Fibroblast of villous mesenchyme (primary cell): ENCODE measurements at regions not wholly inside any gene's neighbourhood (a gene's known extent, or its start where the extent isn't known, plus 50 kb on each side); places are given as distances from the start of the nearest gene placed in this dataset.

Experiments
- DNase-seq: peaks from one replicate; pipeline ENCODE4 v3.0.0-alpha.2; 2010; ENCODE audit warnings: low read depth
- H3K4me3 ChIP-seq: 2 replicates; pipeline ENCODE4 v1.5.1; 2011; ENCODE audit warnings: low read depth, mild to moderate bottlenecking, low read length
- TF ChIP-seq, protein P1 (sequence below): IDR thresholded peaks from 2 replicates; pipeline ENCODE4 v1.5.1; 2012; ENCODE audit warnings: low read depth, mild to moderate bottlenecking, low read length; ENCODE audit not compliant: insufficient read depth

DNA sequence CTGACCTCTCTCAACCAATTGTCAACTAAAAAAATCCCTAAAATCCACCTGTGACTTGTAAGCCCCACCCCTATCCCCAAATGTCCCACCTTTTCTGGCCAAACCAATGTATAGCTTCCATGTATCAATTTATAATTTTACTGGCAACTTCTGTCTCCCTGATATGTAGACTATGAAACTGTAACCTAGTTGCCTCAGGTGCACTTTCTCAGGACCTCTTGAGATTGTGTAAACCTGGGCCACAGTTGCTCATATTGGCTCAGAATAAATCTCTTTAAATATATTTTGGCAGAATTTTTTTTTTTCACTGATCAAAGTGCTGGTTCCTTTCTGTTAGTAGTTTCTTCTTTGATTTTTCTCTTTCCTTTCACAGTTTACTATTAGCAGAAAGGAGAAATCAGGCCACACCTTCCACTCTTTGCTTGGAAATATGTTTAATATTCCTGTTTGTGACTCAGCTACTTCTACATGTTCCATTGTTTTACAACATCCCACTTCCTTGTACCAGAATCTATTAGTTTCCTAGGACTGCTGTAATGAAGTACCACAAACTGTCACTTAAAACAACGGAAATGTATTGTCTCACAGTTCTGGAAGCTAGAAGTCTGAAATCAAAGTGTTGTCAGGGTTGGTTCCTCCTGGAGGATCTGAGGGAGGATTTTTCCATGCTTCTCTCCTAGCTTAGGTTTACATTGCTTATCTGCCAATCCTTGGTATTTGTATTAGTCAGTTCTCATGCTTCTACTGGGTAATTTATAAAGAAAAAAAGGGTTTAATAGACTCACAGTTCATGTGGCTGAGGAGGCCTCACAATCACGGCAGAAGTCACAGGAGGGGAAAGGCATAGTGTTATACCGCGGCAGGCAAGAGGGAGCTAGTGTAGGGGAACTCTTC lies 801.2 kb upstream of the ARPP21 start:
- no peak for DNase-seq
- TF ChIP-seq, protein P1, sequence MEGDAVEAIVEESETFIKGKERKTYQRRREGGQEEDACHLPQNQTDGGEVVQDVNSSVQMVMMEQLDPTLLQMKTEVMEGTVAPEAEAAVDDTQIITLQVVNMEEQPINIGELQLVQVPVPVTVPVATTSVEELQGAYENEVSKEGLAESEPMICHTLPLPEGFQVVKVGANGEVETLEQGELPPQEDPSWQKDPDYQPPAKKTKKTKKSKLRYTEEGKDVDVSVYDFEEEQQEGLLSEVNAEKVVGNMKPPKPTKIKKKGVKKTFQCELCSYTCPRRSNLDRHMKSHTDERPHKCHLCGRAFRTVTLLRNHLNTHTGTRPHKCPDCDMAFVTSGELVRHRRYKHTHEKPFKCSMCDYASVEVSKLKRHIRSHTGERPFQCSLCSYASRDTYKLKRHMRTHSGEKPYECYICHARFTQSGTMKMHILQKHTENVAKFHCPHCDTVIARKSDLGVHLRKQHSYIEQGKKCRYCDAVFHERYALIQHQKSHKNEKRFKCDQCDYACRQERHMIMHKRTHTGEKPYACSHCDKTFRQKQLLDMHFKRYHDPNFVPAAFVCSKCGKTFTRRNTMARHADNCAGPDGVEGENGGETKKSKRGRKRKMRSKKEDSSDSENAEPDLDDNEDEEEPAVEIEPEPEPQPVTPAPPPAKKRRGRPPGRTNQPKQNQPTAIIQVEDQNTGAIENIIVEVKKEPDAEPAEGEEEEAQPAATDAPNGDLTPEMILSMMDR: no peak
- H3K4me3 ChIP-seq: no peak overlapping the region

- no peak for DNase-seq
- no peak overlapping the region for H3K4me3 ChIP-seq
- TF ChIP-seq, protein P1: no peak
Observed at GRCh38 chr3:34842706-34843480, 796.4 kb upstream of the ARPP21 start.

GRCh38 chr3:34844323-34844620 lies 795.1 kb upstream of the ARPP21 start:
- DNase-seq: no peak
- TF ChIP-seq, protein P1: no peak
- H3K4me3 ChIP-seq: no peak overlapping the region

DNA sequence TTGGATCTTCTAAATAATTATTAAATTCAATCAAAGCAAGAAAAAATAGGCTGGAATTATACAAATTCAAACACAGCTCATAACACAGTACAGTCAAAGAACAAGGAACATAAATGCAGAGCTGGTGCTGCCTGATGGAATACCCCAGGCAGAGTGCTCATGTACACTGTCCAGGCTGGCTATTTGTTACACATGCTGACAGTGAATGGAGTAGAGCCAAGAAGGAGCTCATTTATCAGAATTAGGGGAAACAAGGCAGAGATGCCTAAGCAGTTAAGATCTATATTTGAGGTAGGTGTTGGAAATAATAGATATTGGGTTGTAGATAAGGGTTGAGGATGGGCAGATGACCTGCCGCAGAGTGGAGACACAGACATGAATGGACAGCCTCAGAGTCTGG lies 788.2 kb upstream of the ARPP21 start:
- no peak overlapping the region for H3K4me3 ChIP-seq
- DNase-seq: no peak

GRCh38 chr3:34852844-34853439 lies 786.4 kb upstream of the ARPP21 start:
- no peak for DNase-seq
- no peak overlapping the region for H3K4me3 ChIP-seq
- TF ChIP-seq, protein P1: no peak

More for the DNA sequence above, 788.2 kb upstream of the ARPP21 start:
- TF ChIP-seq, protein P1: no peak

DNA sequence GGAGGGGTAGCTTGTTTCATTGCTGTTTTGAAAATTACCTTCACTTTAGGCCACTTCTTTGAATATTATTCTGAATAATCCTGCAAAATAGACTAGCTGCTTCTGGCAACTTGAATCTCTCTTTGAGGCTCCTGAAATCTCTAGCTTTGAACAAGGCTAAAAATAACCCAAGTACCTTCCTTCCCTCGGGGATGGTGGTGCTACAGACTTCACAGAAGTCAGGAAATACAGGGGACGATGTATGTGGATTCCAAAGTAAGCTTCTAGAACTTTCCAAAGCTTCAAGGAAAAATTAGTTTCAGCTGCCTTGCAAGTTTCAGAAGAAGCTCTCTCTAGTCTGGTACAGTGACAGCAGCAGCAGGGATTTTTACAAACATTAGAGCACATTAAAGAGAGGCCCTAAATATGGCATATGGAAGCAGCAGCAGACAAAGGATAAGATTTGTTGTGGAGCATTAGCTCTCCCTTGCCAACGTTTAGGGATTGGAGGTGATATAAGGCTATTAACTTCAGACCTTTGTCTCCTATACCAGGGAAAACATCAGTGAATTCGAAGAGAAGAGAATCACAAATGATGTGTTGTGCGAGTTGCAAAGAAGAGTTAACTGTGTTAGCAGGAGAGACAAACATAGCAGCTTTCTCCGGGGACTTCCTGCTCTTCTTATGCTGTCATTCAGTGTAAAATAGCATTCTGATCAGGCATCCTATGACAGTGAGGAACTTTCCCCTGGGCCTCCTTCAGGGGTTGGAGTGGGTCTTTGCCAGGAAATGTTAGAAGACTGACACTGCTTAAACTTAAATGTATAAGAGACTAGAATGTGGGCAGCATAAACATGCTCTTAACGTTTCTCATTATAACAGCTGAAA lies 783.0 kb upstream of the ARPP21 start:
- no peak overlapping the region for H3K4me3 ChIP-seq
- TF ChIP-seq, protein P1: no peak
- no peak for DNase-seq
